Cardiac fibroblast (primary cell): ENCODE measurements at regions not wholly inside any gene's neighbourhood (a gene's known extent, or its start where the extent isn't known, plus 50 kb on each side); places are given as distances from the start of the nearest gene placed in this dataset.

Experiments
- DNase-seq, 2 donors: peaks; one replicate each; pipeline versions ENCODE4 v3.0.0 to v3.0.0-alpha.2; 2010; ENCODE audit warnings: low read depth in 2 of 2
- H3K4me3 ChIP-seq, 2 donors: replicated peaks in 1 of 2; 1 replicate in 1 of 2; 2 replicates in 1 of 2; pipeline ENCODE4 v1.5.1; 2011; ENCODE audit warnings: low read depth in 2 of 2, low read length in 2 of 2, mild to moderate bottlenecking in 2 of 2, moderate library complexity in 1 of 2
- CTCF ChIP-seq: IDR thresholded peaks from one replicate; pipeline ENCODE4 v1.5.1; 2011; ENCODE audit warnings: low read depth, mild to moderate bottlenecking, low read length, inconsistent platforms

- DNase-seq, result no peak
- H3K4me3 ChIP-seq, result no peak overlapping the region
- no peak for TF ChIP-seq CTCF
Observed at GRCh38 chr18:10368456-10369453, 85.7 kb upstream of the APCDD1 start.

GRCh38 chr18:10370716-10371115 is 83.7 kb upstream of the APCDD1 start:
- TF ChIP-seq CTCF, result no peak
- no peak for DNase-seq
- H3K4me3 ChIP-seq, result no peak overlapping the region

GRCh38 chr18:10371165-10371564 is 83.3 kb upstream of the APCDD1 start:
- no peak for TF ChIP-seq CTCF
- no peak overlapping the region for H3K4me3 ChIP-seq
- no peak for DNase-seq

GRCh38 chr18:10374195-10374594 is 80.2 kb upstream of the APCDD1 start:
- no peak overlapping the region for H3K4me3 ChIP-seq
- DNase-seq, result no peak
- TF ChIP-seq CTCF, result no peak

- no peak for TF ChIP-seq CTCF
- no peak for DNase-seq
- no peak overlapping the region for H3K4me3 ChIP-seq
Observed at GRCh38 chr18:10374636-10375293, 79.7 kb upstream of the APCDD1 start.

GRCh38 chr18:10376731-10377130 is 77.7 kb upstream of the APCDD1 start:
- H3K4me3 ChIP-seq, result no peak overlapping the region
- DNase-seq, result no peak

More at GRCh38 chr18:10376731-10377130, 77.7 kb upstream of the APCDD1 start:
- TF ChIP-seq CTCF, result no peak
